ENCODE measurements at regions not wholly inside any gene's neighbourhood (a gene's known extent, or its start where the extent isn't known, plus 50 kb on each side); places are given as distances from the start of the nearest gene placed in this dataset.
"Not testable (repeated sequence)": the region's sequence is repeated elsewhere in the genome, so short reads cannot be mapped to it uniquely, and the experiment has no call there.

DNA sequence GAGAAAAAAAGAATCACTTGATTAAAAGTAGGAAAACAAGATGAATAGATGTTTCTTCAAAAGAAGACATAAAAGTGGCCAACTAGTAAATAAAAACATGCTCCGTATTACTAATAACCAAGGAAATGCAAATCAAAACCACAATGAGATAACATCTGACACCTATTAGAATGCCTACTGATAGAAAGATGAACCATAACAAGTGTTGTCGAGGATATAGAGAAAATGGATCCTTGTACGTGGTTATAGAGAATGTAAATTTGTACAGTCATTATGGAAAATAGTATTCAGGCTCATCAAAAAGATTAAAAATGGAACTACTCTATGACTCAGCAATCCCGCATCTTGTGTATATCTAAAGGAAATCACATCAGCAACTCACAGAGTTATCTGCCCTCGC is 415.8 kb upstream of the SLITRK5 start:
- DNase-seq: no peak

DNA sequence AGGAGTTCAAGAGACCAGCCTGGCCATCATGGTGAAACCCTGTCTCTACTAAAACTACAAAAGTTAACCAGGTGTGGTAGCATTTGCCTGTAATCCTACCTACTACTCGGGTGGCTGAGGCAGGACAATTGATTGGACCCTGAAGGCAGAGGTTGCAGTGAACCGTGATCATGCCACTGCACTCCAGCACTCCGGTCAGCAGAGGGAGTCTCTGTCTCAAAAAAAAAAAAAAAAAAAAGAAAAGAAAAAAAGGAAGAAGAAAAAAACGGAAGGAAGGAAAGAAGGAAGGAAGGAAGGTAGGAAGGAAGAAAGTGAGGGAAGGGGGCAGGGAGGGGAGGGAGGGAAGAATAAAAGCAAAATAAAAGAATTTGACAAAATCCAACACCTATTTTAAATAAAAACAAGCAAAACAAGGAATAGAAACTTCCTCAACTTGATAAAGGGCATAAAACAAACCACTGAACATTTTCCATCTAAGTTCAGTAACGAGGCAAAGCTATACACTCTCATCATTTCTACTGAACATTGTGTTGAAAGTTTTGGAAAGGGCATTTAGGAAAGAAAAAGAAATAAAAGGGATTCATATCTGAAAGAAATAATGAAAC is 411.6 kb upstream of the SLITRK5 start:
- DNase-seq: peak; percentile 70

DNA sequence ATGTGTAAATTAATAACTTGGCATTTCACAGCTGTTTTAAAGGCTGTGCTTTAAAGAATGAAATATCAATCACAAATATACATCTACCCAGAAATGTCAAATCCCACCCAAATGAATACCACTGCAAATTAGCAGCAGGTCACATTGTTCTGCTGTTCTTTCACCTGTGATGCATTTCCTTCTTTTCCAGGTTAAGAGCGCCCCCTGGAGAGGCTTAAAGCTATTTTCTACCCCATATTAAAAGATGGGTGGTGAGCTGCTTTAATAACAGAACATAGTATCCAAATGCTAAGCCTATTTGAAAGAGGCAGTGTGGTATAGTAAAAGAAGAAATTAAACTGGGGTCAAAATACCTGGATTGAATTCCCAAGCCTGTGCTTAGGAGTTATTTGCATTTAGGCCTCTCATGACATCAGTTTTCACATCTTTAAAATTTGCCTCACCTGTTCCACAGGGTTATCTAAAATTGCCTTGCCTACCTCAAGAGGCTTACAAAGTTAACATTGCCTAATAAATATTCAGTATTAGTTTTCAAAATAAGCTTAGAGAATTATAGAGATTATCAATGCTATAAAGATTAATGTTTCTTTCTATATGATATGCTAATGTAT is 396.9 kb upstream of the SLITRK5 start:
- DNase-seq: peak; percentile 60

DNA sequence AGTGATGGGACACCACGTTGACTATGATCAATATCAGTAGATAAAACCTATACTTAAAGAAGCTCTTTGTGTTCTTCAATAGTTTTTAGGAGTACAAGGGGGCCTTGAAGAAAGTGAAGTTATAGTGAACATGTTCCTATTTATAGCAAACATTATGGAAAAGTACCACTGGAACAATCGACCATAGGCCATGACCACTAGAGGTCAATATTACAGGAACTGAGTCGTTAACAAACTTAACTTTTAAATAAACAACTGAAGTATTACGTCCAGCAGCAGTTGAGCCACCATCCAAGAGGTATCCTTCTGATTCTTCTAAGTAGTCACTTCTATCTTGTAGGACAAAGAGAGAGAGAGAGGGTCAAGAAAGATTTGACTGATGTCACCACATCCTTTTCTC is 391.0 kb upstream of the SLITRK5 start:
- no peak for DNase-seq

DNA sequence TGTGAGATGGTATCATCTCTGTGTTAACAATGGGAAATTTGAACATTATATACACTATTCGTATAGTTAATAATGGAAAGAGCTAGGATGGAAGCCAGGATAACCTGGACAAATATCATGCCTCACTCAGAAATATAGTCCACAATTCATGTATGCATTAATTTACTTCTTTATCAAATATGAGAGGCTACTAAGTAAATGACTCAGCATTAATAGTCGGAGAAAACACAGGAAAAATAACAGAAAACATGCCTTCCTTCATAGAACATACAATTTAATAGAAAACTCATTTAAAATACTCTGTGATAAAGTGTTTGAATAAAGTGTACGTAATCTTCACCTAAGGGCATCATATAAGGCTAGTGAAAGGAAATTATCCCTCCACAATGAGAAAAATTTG is 383.4 kb upstream of the SLITRK5 start:
- no peak for DNase-seq

DNA sequence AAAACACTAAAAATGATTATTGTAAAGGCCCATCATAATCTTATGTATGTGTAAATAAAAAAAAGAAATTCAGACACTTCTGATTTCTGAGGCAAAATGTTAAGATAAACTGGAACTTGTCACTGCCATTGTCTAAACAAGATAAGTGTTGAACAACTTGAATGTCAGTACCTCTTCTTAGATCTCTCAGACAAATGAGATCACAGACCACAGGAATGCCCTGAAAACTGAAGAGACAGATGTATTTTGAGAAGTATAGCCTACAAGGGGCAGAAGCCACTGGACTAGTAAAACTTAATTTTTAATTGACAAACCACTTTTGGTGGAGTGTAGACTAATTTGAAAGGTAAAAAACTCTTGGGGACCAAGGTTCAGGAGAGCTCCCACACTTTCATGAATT is 375.5 kb upstream of the SLITRK5 start:
- DNase-seq: no peak

DNA sequence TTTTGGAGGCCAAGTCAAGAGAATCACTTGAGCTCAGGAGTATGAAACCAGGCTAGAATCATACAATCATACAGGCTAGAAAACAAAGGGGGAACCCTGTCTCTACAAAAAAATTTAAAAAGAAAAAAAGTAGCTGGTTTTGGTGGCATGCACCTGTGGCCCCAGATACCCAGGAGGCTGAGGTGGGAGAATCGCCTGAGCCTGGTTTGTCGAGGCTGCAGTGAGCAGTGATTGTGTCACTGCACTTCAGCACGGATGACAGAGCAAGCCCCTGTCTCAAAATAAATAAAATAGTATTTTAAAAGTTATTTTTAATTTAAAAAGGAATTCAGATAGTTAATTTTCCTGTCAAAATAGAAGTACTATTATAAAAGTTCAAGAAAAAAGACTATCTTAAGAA is 369.1 kb upstream of the SLITRK5 start:
- DNase-seq: no peak

DNA sequence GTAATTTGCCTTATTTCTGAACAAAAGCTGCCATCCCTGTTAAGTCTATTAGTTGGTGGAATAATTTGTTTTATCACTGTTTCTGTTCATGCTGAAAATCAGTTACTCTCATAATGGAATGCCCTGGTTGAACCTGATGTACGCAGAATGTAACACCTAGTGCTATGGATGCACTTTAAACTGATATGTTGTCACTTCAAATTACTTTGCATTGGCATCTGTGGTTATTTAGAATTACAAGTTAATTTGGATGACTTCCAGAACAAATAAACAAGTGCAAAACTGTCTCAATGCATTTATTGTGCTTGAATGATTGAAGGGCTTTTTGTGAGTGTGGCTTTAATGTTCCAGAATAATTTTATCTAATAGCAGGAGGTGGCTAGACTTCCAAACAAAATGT is 368.2 kb upstream of the SLITRK5 start:
- DNase-seq: no peak

DNA sequence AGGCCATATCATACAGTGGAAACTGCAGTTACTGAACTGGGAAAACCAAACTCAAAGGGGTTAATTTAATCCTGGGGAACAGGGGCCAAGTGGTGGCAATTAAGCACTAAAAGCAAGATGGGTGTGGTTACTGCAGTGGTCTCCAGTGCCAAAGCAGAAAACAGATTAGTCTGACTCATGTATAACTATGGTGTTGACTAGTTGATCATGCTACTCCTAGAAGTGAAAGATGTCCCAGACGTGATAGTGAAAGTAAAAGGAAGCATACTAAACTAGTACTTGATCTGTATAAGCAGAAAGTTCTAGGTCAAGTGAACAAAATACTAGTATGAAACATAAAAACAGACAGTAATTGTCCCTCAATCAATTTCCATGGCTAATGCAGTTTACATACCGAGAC is 360.0 kb upstream of the SLITRK5 start:
- DNase-seq: no peak

DNA sequence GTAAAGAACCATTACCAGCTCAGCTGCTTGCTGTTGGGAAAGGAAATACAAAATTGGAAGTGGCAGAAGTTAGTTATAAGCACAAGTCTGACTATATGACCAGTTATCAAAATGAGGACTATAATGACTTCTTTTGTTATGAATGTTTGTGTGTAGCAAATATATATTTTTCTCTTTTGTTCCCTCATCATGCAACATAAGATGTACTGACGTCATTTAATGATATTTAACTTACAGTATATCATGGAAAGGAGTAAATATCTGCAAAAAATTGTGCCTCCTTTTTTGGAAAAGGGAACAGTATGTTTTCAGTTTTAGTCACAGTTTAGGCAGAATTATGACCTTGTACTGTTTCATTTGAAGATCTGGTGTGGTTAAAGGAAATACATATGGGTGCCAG is 356.3 kb upstream of the SLITRK5 start:
- DNase-seq: no peak

DNA sequence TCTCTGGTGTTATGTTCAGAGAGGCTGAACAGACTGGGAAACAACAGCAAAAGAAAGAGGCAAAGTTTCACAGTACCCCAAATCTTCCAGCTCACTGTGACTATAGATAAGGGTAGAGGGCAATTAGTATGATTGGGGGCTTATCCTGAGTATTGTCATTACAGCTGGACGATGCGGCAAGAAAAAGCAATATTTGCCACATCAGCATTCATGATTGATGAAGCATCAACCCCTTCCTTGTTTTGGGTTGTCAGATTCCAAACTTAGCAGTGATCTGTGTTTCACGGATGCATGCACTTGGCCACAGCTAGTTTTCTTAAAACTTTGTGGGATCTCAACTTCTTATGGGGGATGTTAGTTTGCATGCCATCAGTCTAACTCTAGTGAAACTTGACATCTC is 348.8 kb upstream of the SLITRK5 start:
- no peak for DNase-seq

DNA sequence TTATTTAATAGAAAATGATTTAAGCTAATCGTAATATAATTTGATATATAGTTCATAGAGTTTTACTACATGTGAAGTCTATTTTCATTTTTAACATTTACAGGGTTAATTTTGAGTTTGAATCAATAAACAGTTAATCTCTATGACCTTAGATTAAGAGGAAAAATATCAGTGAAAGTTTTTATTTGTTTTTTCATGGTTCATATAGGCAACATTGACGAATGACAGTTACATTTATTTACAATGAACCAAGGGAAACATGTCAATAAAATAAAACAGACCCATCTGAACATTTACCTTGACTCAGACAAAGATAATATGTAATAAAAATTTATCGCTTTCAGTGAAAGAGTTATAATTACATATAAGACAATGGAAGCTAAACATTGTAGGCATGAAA is 346.6 kb upstream of the SLITRK5 start:
- no peak for DNase-seq

DNA sequence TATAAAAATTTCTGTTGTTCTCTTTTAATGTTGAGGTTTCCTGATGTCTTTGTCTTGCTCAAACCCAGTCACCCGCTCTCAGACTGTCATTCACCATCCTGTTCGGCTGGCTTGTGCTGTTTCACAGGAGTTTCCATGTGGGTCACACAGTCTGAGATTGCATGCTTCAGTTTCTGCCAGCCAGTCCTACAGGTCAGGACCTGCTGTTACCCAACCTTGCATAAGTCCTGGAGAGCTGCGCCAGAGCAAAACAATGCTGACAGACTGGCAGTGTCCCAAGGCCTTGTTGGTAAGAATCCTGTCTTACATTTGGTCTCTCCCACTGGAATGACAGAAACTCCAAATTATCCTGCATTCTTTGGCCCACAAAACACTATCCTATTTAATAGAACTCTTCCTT is 340.0 kb upstream of the SLITRK5 start:
- peak; percentile 60 for DNase-seq

DNA sequence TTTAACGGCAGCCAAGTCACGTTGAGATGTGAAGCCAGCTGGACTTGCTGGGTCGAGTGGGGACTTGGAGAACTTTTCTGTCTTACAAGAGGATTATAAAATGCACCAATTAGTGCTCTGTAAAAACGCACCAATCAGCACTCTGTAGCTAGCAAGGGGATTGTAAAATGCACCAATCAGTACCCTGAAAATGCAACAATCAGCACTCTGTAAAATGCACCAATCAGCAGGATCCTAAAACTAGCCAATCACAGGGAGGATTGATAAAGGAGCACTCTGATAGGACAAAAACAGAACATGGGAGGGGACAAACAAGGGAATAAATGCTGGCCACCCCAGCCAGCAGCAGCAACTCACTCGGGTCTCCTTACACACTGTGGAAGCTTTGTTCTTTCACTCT is 337.6 kb upstream of the SLITRK5 start:
- DNase-seq: no peak

DNA sequence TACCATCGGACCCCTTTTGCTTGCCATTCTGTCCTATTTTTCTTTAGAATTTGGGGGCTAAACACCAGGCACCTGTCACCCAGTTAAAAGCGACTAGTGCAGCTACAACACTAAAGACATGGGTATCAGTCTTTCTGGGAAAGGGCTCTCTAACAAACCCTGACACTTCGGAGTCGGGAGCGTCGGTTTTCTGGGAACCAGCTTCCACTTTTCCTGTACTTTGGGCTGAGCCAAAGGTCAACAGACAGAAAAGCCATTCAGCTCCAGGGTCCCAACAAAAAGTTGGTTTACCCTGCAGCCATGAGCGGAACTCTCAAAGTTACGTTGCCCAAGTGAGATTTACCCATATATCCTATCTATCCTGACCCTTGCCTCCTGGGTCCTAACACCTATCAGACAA is 337.0 kb upstream of the SLITRK5 start:
- no peak for DNase-seq

DNA sequence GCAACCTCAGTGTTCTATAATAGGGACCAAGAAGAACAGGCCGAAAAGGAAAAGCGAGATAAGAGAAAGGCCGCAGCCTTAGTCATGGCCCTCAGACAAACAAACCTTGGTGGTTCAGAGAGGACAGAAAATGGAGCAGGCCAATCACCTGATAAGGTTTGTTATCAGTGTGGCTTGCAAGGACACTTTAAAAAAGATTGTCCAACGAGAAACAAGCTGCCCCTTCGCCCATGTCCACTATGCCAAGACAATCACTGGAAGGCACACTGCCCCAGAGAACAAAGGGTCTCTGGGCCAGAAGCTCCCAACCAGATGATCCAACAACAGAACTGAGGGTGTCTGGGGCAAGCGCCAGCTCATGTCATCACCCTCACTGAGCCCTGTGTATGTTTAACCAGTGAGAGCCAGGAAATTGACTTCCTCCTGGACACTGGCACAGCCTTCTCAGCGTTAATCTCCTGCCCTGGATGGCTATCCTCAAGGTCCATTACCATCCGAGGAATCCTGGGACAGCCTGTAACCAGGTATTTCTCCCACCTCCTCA is 334.8 kb upstream of the SLITRK5 start:
- DNase-seq: not testable (repeated sequence)

DNA sequence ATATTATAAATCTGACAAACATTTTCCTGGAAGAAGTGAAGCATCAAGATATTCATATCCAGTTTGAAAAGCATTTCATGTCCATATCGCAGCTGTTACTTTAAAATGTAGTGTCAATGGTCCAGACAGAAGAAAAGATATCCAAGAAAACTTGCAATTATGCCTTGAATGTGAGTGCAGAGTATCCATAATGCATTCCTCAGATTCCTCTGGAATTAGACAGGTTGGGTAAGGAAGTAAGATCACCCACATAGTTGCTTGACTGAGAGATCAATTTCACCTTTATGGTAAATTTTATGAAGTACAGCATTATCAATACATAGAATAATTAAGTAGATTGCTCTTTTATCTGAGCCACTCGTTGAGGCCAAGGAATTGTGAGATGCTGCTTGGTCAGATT is 327.0 kb upstream of the SLITRK5 start:
- no peak for DNase-seq

DNA sequence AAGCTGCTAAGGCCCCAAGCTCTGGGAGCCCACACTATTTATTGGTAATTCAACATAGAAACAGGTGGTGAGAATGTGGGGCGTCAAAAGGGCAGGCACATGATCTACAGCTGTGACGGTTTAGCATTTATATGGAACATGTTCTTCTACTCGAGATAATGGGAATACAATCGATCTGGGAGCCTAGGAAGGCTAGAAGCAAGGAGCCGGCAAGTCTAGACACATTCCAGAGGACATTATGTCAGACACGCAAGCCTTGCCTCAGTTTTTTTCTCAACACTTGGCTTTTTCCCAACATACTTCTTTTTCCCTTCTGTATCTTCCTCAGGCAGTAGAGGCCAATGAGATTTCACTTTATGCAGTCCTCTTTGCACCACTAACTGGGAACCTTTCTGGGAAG is 315.7 kb upstream of the SLITRK5 start:
- no peak for DNase-seq

DNA sequence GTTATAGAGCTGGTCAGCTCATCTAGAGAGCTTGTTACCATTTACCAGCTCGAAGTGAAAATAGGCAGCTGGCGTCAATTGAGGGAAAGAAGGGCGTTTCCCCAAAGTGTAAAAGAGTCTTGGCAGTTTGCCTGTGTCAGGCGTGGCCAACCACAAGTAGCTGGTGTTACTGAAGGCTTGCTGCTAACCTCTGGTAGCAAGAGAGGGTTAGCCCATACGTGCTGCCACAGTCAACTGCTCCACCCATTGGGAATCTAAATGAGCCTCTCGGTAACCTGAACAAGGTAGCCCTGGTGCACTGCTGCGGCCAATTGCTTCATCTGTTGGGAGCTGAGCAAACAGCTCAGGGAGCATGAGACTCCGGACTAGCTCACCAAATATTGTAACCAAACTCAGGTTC is 314.9 kb upstream of the SLITRK5 start:
- no peak for DNase-seq

DNA sequence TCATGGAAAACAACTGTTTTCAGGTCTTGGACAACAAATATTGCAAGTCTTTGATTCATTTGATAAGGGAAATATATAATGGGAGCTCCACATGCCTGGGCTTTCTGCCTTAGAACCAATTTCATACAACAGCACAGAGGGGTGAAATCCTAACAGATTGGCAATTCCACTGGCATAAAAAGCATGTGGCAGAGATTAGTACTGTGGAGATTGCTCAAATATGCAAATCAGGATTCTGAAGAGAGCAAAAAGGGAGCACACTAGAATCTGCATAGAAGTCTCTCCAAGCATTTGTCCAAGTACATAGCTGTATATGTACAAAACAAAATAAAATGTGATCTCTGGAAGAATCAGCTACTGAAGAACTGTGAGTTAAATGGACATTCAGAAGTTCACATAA is 312.9 kb upstream of the SLITRK5 start:
- no peak for DNase-seq

DNA sequence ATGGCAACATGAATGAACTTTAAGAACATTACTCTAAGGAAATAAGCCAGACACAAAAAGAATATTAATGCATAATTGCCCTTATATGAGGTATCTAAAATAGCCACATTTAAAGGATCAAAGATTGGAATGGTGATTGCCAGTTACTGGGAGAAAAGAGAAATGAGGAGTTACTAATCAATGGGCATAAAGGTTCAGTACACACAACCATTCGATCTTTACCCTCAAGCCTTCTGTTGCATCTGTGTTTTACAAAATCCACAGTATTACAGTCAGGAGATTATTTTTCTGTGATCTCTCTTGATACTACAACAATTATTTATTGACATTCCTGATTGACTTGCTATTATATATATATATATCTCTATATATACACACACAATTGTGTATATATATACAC is 310.0 kb upstream of the SLITRK5 start:
- DNase-seq: no peak

DNA sequence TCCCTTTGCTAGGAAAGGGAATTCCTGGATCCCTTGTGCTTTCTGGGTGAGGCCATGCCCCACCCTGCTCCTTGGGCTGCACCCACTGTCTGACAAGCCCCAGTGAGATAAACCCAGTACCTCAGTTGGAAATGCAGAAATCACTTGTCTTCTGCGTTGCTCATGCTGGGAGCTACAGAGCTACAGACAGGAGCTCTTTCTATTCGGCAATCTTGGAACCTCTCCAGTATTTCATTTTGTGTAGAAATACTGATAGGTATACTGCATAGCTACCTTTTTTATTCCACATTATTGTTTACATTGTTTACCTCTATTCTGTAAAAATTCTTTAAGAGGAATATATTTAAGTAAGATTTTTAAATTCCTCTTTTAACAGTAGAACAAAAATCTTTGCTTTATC is 302.5 kb upstream of the SLITRK5 start:
- no peak for DNase-seq

DNA sequence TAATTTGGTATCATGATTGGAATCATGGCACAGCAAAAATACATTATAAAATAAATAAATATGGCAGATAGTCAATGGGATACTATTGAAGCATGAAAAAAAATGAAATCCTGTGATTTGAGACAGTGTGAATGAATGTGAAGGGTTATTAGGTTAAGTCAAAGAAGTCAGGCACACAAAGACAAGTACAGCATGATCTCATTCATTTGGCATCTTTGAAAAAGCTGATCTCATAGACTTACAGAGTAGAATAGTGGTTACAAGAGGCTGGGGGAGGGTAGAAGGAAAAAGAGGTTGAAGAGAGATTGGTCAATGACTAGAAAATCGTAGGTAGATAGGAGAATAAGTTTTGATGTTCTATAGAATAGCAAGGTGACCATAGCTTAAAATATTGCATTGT is 295.1 kb upstream of the SLITRK5 start:
- DNase-seq: no peak

DNA sequence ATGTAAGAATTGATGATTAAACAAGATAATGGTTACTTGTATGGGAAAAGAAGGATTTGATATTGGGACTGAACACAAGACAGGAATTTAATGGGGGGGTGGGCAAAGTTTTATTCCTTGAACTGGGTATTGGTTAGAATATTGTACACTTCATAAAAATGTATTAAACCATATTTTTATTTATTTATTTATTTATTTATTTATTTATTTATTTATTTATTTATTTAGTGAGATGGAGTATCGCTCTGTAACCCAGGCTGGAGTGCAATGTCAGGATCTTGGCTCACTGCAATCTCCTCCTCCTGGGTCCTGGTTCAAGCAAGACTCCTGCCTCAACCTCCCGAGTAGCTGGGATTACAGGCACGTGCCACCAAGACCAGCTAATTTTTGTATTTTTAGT is 287.1 kb upstream of the SLITRK5 start:
- no peak for DNase-seq

DNA sequence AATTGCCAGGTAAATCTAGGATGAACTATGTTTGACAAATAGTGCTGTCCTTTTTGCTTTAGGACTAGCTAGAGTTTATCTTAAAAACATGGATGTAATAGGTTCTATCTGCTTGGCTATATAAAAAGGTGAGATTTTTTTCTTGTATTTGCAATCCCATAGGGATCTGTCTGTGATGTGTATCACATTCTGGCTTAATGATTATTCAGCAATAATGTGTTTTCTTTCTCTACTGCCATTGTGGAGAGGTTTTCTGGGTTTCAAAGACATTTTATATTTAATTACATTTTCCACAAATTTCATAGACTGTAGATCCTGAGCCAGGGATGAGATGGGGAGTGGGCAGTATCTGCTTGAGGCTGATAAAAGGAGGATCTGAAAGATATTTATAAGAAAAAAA is 277.8 kb upstream of the SLITRK5 start:
- no peak for DNase-seq

Measured in islet precursor cell (in vitro differentiated cells).